GM21515 (cell line): ENCODE measurements at regions not wholly inside any gene's neighbourhood (a gene's known extent, or its start where the extent isn't known, plus 50 kb on each side); places are given as distances from the start of the nearest gene placed in this dataset.

Source experiments
- ATAC-seq: cut with Tn5 transposase; IDR thresholded peaks from one replicate; pipeline ENCODE4 v1.9.1; 2021; ENCODE audit not compliant: unreplicated experiment

GRCh38 chr3:63199606-63200005 is 78.5 kb upstream of the SYNPR start:
- no peak for ATAC-seq

- ATAC-seq, result no peak
These were observed 75.6 kb upstream of the SYNPR start for GRCh38 chr3:63202529-63202928.

GRCh38 chr3:63207066-63207590 is 71.0 kb upstream of the SYNPR start:
- ATAC-seq, result no peak

- no peak for ATAC-seq
These were observed 50.0 kb upstream of the SYNPR start for GRCh38 chr3:63228087-63228486.
